ENCODE measurements at regions not wholly inside any gene's neighbourhood (a gene's known extent, or its start where the extent isn't known, plus 50 kb on each side); places are given as distances from the start of the nearest gene placed in this dataset.

GRCh38 chr10:61318429-61318828 is 134.8 kb downstream of the TMEM26 start:
- DNase-seq (ENCODE audit: low spot score), result no peak

GRCh38 chr10:61317706-61318105 is 135.5 kb downstream of the TMEM26 start:
- DNase-seq (ENCODE audit: low spot score), result no peak

DNA sequence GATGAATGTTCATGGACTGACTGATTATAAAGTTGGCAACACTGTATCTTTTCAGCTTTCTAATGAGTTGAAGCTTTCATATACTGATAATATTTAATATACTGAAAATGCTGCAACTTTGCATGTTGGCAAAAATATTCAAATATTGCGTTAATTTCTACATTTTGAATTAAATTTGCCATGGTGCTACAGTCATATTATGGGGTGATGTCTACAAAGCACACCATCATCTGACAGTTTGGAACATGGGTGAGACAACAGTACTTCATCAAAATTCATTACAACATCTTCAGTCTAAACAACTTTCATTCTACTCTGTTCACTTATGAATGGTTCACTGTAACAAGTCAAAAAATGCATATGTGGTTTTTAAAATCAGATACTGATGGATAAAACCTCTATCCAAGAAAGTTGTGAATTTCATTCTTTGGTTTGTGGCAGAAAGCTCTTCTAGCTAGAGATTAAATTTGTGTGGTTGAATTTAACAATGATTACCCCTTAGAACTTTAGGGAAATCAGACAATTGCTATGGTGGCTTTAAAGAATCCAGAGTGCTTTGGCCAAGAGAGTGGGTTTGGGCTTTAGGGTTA is 136.4 kb downstream of the TMEM26 start:
- no peak for DNase-seq (ENCODE audit: low spot score)

GRCh38 chr10:61314273-61314672 is 138.9 kb downstream of the TMEM26 start:
- DNase-seq (ENCODE audit: low spot score), result no peak

GRCh38 chr10:61313460-61313859 is 139.7 kb downstream of the TMEM26 start:
- no peak for DNase-seq (ENCODE audit: low spot score)

DNA sequence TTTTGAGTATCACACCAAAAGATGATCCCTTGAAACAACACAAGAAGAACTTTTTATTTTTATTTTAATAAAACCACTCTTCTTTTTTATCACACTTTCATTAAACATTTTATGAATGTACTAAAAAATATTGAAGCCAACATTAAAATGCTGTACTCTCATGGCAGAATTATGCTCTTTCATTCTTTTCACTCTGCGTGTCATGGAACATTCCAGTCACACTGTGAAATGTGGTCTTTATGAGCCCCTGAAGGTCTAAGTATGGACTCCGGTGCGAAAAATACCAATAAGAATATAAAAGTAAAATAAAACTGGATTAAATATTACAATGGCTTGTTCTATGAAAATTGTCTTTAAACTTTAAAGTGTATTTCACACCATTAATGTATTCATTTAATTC is 148.4 kb downstream of the TMEM26 start:
- no peak for DNase-seq (ENCODE audit: low spot score)

DNA sequence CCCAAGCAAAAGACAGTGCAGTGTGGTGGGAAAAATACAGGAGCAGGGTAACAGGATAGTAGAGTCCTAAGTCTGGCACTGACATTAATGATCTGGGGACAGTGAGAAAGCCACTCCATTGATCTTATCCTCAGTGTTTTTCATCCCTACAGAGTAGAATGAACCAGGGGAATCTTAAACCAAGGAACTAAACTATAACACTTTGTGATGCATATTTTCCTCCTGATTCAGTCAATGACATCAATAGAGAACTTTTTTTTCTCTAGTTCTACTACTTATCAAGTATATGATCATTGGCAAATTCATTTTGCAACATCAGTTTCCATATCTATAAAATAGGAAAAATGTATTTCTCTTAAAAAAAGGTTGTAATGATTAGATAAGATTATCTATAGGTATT is 151.1 kb downstream of the TMEM26 start:
- DNase-seq (ENCODE audit: low spot score), result no peak

DNA sequence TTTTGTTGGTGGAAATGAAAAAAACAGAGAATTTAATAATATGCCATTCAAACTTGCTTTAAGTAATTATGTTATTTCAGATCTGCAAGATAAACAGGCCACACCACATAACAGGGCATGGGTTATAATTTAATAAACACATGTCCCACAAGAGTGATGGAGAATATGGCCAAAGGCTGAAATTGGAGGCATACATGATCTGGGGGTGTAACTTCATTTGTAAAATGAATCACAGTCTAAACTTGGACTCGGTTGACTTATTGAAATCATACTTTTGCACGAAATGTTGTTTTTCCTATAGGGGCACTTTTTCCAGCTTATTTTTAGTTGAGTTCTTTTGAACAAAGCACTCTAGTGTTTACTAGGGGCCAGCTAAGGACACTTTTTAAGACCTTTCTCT is 151.6 kb downstream of the TMEM26 start:
- DNase-seq (ENCODE audit: low spot score), result no peak

DNA sequence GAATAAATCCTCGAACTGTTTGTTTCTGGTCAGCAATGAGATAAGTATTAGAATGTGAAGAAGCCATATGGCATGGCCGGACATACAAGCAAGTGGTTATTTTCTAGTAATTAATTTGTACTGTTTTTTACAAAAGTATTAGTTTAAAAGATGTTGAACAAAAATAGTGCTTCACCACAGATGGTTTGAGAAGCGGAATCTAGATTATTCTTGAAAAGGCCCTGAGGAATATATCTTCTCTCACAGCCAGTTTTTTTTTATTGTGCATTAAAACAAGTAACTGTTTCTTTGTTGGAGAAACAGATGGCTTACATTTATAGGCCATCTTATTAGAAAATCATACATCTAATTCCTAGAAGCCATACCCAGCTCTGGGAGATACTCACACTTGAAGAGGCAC is 153.3 kb downstream of the TMEM26 start:
- no peak for DNase-seq (ENCODE audit: low spot score)

- DNase-seq (ENCODE audit: low spot score), result no peak
Observed at GRCh38 chr10:61299156-61299555, 154.0 kb downstream of the TMEM26 start.

- DNase-seq (ENCODE audit: low spot score), result no peak
Observed at GRCh38 chr10:61298194-61298593, 155.0 kb downstream of the TMEM26 start.

GRCh38 chr10:61296161-61296560 is 157.0 kb downstream of the TMEM26 start:
- DNase-seq (ENCODE audit: low spot score), result no peak

DNA sequence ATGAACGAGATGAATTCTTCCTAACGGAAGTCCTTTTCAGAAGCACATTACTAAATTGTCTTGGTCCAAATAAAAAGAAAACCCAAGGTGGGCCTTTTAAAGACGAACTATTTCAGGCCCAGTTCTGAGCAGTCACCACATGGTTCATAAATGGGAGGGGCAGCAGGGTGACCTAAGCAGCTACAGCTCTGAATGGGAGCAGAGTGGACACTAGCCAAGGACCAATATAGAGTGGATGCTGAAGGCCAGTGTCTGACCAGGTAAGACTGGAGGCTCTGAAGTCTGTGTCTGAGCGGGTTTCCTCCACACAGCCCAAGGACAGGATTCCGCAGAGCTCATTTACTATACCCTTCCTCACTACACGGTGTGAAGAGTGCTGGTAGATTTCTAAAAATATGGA is 159.1 kb downstream of the TMEM26 start:
- DNase-seq (ENCODE audit: low spot score), result no peak

- no peak for DNase-seq (ENCODE audit: low spot score)
Observed at GRCh38 chr10:61289813-61290212, 163.4 kb downstream of the TMEM26 start.

DNA sequence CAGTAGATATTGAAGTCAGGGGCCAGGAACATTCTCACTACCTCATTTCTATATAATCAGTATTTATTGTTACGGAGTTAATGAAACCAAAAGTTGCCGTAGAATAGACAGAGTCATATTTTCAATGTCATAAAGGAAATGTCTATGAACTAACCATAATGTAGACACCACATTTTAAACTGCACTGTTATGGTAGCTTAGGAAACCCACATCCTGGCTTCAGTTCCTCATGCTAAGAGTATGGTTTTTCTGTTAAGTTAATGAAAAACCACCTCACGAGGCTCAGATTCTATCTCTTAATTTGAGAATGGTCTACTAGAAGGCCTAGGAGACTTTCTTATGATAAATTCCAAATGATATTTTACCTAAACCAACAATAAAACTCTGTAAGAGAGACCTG is 166.5 kb downstream of the TMEM26 start:
- no peak for DNase-seq (ENCODE audit: low spot score)

DNA sequence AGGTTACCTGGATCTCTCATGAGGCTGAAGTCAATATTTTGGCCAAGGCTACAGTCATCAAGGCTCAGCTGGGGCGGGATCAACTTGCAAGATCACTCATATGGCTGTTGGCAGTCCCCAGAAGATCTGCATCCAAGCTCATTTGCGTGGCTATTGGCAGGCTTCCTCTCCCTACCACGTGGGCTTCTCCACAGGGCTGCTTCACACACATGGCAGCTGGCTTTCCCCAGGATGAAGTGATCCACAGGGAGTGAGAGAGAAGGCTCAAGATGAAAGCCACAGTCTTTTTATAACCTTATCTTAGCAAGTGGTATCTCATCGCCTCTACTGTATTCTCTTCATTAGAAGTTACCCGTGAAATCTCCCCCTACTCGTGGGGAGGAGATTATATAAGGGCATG is 167.4 kb downstream of the TMEM26 start:
- DNase-seq (ENCODE audit: low spot score), result no peak

DNA sequence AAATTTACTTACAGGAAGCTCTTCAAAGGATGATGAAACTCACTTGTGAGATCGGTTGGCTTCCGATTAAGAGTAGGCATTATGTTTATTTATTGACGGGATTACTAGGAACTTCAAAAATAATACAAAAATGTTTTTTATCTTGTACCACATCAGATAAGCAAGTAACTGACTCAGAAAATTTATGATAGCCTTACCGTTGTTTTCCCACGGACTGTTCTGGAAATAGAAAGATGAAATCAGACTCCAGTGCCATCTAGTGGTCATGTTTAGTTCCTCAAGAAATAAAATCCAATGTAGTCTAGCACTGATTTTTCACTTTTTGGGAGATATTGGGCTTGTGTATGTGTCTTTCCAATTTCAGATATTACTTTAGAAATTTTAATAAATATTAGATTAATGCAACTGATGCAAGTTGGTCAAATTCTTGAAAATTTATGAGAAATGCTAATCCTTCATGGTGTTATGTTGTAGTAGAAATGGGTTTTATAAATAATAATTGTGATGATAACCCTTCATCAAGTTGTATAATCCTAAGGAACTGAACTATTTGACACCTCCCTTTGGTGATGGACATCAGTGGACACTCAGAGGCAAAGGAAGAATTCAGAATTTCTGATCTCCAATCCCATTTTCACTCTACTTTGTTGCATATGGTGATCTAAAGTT is 168.8 kb downstream of the TMEM26 start:
- DNase-seq (ENCODE audit: low spot score), result peak; percentile 70

- no peak for DNase-seq (ENCODE audit: low spot score)
Observed at GRCh38 chr10:61283481-61284221, 169.5 kb downstream of the TMEM26 start.

- no peak for DNase-seq (ENCODE audit: low spot score)
Observed at GRCh38 chr10:61283066-61283465, 170.1 kb downstream of the TMEM26 start.

DNA sequence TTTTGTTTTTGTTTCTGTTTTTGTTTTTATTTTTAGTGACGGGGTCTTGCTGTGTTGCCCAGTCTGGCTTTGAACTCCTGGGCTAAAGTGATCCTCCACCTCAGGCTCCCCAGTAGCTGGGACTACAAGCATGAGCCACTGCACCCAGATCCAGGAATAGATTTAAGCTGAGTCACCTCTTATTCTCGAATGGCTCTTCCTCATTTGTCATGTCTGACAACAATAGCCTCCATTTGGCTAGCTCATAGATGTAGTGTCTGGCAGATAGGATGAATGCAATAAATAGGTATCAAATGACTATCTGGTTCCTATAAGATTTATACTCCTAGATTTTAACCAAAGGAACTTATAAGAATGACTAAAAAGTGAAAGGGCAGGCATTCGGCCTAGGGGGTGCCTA is 172.9 kb downstream of the TMEM26 start:
- DNase-seq (ENCODE audit: low spot score), result peak; percentile 60

DNA sequence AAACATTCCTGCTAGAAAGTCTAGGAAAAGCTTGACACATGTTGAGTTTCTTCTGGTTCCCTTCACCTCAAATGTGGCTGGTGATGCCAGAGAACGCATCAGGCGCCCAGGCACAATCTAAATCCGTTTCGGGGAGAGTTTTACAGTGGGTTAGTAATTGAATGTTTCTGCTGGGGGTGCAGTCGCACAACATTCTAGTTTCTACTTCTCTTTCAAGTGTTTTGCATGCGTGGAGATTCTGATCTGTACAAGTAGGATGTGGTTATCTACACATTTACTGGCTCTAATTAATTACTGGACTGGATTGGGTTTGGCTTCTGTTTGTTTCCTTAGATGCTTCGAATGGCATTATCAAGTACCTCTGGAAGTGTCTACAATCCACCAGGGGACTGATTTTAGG is 173.8 kb downstream of the TMEM26 start:
- no peak for DNase-seq (ENCODE audit: low spot score)

DNA sequence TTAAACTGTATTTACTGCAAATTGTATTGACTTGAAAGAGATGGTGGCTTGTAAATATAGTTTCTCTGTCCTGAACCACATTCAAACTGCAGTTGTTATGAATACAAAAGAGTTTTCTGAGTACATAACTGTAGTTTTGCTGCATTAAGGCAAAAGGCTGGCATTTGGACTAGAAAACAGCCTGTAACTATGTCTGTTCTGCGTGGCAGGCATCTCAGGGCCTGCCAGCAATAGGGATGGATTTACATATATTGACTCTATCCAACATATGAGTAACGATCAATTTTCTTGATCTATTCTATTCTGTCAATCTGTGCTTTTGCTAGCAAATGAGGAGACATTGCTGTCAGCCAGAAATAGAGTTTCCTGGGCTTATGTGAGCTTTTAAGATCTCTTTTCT is 174.6 kb downstream of the TMEM26 start:
- DNase-seq (ENCODE audit: low spot score), result no peak

- DNase-seq (ENCODE audit: low spot score), result no peak
Observed at GRCh38 chr10:61272781-61273180, 180.4 kb downstream of the TMEM26 start.
